NCI-H748 (cell line): ENCODE measurements at regions not wholly inside any gene's neighbourhood (a gene's known extent, or its start where the extent isn't known, plus 50 kb on each side); places are given as distances from the start of the nearest gene placed in this dataset.

Source experiments
- DNase-seq: peaks from one replicate; lab custom pipeline; 2025; ENCODE audit not compliant: unreplicated experiment; lab: John Stamatoyannopoulos, UW

DNA sequence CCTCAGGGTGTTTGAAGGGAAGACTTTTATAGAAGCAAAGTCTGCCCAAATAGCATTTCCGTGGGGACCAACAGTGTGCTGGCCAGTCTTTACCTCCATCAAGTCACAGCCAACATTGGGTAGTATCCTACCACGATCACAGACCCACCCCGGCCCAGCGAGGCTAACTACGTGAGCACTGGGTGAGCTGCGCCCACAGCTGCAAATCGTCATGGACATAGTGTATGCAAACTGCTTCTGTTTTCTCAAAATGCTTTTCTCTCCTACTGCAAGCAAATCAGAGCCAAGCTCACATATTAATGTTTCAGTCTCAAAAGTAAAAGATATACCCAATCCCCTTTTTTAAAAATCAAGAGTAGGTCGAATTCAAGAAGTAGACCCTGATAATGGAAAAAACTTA, 592.8 kb upstream of the CDH4 start:
- no peak for DNase-seq

DNA sequence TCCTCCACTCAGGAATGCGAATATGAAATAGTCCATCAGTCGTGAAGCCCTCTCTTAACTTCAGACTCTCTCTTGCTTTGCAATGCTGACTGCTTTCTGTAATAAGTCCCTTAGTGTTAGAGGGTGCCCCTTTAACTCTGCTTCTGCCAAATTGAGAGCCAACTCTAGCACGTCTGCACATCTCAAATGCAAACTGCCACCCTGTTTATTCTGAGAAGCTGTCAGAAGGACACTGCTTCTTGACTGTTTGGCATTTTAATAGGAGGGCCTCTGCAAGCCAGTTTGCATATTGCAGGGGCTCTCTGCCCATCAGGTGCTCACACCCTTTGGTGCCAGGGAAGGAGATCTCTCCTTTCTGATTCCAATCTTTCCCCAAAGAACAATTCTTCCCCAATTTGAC, 589.8 kb upstream of the CDH4 start:
- DNase-seq, result no peak

DNA sequence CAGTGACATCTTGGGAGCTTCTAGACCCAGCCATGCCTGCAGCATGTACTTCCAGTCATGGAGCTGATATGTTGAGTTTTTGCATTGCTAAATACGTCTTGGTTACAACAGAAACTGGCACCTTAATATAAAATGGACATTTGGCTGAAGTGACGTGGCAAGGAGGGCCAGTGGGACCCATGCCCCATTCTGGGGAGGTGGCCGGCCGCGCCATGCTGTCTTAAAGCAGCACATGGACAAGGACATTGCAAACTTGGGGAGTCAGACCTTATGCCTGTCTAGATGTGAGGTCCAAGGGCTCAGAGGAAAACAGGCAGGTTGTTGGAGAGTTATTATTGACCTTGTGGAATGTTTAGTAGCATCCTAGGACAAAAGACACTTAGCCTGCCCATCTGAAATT, 588.0 kb upstream of the CDH4 start:
- DNase-seq, result no peak

DNA sequence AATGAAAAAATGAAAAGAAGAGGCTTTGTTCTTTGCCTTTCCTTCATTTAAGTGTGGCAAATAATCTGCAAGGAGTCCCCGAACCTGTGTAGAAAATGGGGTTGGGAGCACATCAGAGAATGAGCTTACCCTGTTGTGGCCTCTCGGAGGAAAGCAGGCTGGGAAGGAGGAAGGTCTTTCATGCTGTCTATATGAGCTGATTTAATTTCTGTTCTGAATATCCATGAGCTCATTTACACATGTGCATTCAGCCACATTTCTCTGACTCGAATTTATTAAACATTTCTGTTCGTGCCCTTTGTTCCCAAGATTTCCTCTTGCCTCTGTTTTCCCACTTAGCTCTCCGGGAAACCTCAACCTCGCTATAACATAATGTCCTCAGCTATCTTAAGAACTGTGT, 584.4 kb upstream of the CDH4 start:
- DNase-seq, result no peak

- DNase-seq, result no peak
Measured at GRCh38 chr20:60669211-60669610, 582.9 kb upstream of the CDH4 start.

DNA sequence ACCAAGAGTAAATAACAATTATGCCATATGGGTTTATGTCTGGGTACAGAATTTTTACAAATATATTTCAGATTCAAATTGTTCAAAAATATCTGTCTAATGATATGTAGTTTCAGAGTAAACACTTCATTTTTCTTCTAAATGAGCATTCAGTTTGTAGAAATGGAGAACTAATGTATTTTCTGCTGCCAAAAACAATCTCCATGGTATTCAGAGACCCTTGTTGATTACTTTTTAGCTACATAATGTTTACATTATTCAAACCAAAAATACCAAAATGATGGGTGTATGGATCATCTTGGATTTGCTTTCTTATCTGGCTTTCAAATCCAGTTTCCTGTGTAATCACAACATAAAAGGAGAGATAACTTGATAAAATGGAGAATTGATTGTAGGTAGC, 576.0 kb upstream of the CDH4 start:
- no peak for DNase-seq

DNA sequence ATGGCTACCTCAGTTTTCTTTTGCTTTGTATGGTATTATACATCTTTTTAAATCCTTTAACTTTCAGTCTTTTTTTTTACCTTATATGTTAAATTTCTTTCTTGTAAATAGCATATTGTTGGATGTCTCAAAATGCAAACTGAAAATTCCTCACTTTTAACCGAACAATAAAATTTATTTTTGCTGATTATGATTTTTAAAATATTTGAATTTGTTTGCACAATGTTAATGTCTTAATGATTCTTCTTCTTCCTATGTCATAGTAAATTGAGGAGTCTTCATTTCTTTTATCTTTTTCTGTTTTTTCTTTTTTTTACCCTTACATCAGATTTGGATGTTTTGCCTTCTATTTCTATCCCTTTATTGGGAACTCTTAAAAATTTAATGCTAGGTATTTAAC, 574.2 kb upstream of the CDH4 start:
- no peak for DNase-seq

DNA sequence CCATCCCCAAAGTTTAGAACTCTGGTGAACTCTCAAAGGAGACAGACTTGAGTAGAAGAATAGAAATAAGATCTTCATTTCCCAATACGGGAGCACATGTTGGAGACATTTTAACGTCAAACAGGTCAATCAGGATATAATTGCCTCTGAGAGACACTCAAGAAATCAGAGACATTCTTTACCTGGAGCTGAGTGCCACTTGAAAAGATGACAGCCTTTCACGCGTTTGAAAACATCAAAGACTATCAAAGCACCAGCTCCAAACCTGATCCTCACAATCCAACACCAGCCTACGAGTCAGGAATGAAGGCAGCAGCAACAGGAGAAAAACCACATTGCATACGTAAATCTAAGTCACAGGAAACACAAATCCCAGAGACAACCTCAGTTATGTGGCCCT, 571.5 kb upstream of the CDH4 start:
- no peak for DNase-seq

GRCh38 chr20:60687213-60687612, 564.8 kb upstream of the CDH4 start:
- no peak for DNase-seq

DNA sequence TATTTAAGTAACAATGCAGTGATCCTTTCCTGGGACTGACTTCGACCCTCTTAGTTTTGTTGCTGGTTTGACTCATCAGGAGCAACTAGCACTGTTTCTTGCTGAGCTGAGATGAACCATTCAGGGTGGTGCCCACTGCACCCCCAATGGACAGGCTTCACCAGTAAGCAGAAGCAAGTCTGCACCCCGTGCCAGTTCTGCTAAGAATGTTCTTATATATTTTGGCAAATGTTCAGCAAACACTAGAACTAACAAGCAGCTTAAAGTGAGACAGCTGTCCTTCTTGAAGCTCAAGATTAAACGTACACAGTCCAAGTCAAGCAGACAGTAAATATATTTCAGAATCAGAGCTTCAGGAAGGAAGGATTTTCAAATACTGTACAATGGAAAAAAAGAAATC, 561.3 kb upstream of the CDH4 start:
- no peak for DNase-seq

DNA sequence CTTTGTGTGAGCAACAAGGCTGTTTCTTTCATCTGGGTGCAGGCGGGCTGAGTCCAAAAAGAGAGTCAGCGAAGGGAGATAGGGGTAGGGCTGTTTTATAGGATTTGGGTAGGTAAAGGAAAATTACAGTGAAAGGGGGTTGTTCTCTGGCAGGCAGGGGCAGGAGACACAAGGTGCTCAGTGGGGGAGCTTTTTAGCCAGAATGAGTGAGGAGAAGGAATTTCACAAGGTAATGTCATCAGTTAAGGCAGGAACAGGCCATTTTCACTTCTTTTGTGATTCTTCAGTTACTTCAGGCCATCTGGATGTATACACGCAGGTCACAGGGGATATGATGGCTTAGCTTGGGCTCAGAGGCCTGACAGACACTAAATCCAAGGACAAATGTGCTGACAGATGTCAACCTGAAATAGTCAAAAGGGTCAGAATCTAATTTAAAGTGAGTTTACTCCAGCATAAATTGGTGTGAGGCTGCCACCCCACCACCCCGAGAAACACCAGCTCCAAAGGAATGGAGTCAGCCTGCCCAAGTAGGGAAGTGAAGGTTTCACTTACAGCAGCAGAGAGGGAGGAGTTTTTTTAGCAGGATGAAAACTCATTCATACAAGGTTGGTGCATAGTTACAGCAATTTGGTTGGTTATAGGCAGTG, 560.0 kb upstream of the CDH4 start:
- DNase-seq, result no peak

- no peak for DNase-seq
Measured at GRCh38 chr20:60693496-60694133, 558.4 kb upstream of the CDH4 start.

- no peak for DNase-seq
Measured at GRCh38 chr20:60694763-60695162, 557.3 kb upstream of the CDH4 start.

GRCh38 chr20:60695226-60696000, 556.6 kb upstream of the CDH4 start:
- no peak for DNase-seq

GRCh38 chr20:60697252-60697651, 554.8 kb upstream of the CDH4 start:
- DNase-seq, result no peak

GRCh38 chr20:60700728-60701127, 551.3 kb upstream of the CDH4 start:
- no peak for DNase-seq

- no peak for DNase-seq
Measured at GRCh38 chr20:60704147-60704546, 547.9 kb upstream of the CDH4 start.

- DNase-seq, result no peak
Measured at GRCh38 chr20:60713396-60713795, 538.7 kb upstream of the CDH4 start.

DNA sequence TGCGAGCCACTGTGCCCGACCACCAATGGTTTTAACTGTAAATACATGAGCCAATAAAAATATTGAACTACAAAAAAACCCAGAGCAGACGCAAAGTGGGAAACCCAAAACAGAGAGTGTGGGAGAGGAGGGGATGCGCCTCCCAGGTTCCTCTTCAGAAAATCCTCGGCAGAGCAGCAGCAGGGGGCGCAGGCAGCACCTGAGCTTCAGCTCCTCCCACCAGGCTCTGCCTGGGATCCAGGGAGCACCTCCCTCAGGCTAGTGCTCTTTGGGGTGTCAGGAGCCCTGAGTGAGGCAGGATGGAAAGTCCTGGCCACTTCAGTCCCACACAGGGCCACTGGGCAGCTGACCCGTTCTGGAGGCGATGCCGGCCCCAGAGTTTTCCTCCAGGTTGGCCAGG, 536.9 kb upstream of the CDH4 start:
- no peak for DNase-seq

GRCh38 chr20:60718743-60719480, 533.1 kb upstream of the CDH4 start:
- DNase-seq, result peak; percentile 93

DNA sequence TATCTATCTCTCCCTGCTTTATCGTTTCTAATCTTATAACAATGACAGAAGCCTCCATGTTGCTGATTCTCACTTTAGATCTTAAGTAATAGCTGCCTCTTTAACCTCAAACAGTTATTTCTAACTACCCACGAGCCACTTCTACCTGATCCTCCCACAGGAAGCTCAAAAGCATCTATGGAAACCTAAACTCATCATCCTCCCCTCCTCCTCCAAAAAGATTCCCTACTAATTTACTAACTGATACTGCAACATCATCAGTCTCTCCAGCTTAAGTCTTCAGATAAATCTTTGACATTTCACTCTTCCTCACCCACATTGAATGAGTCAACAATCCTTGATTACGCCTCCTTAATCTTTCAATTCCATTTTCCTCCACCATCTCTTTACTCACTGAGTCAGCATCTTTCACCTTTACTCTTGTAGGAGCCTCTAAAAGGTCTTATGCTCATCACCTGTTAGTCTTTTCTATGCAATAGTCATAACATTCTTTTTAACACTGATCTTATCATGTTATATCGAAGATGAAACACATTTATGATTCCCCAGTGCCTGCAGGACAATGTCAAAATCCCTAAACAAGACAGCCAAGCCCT, 526.7 kb upstream of the CDH4 start:
- DNase-seq, result no peak
